ENCODE measurements at regions not wholly inside any gene's neighbourhood (a gene's known extent, or its start where the extent isn't known, plus 50 kb on each side); places are given as distances from the start of the nearest gene placed in this dataset.
A peak's percentile ranks its signal among the peaks of the same experiment; 100 is the strongest.

- Histone ChIP-seq H3K4me1 (ENCODE audit: insufficient read depth, low read length, poor library complexity, severe bottlenecking) (no peaks in the 10 kb centered on the region), H3K4me3 (ENCODE audit: low read depth, low read length, poor library complexity, severe bottlenecking) (no peak overlapping the region), H3K27me3 (replicated peaks; ENCODE audit: insufficient read depth, low read depth, low read length, poor library complexity) (no peaks in the 10 kb centered on the region), H3K36me3 (ENCODE audit: insufficient read depth, low read length, poor library complexity, severe bottlenecking) (no peaks in the 10 kb centered on the region), H3K27ac (ENCODE audit: low read depth, low read length, poor library complexity, severe bottlenecking) (no peak overlapping the region), H3K9me3 (ENCODE audit: low read depth, low read length, poor library complexity, severe bottlenecking) (no peaks in the 10 kb centered on the region)
- no peak for TF ChIP-seq CTCF (conservative IDR thresholded peaks at IDR 0.05; ENCODE audit: low read depth, low read length)
- TF ChIP-seq EZH2 (IDR thresholded peaks at IDR 0.05; ENCODE audit: borderline replicate concordance, low read depth, low read length, poor library complexity, severe bottlenecking), result no peak
- ChIA-PET CTCF (no interaction called here), POLR2A (ENCODE audit: low non-redundant PET) (no interaction called here)
- no peak for DNase-seq (ENCODE audit: low spot score)
- intact Hi-C loops (cut with micrococcal nuclease; ENCODE audit: unreplicated experiment), result no loop called here
- BruUV-seq (replicated peaks), result no TSS peak
Measured at GRCh38 chr6:8990075-8990474, 554.7 kb upstream of the SLC35B3 start.

GRCh38 chr6:8983202-8983688 lies 547.9 kb upstream of the SLC35B3 start:
- peaks cover 19% of the 10 kb centered on the region for H3K4me1 ChIP-seq (ENCODE audit: insufficient read depth, low read length, poor library complexity, severe bottlenecking)
- no peaks in the 10 kb centered on the region for H3K36me3 ChIP-seq (ENCODE audit: insufficient read depth, low read length, poor library complexity, severe bottlenecking)
- TF ChIP-seq EZH2 (IDR thresholded peaks at IDR 0.05; ENCODE audit: borderline replicate concordance, low read depth, low read length, poor library complexity, severe bottlenecking), result no peak
- peak; percentile 98 for TF ChIP-seq CTCF (conservative IDR thresholded peaks at IDR 0.05; ENCODE audit: low read depth, low read length)
- ChIA-PET POLR2A (ENCODE audit: low non-redundant PET) (no interaction called here), CTCF (interaction anchor here (0.6 to 1.2 kb wide), 5 partner anchors 10 to 1446 kb away, joined by 3 to 18 read pairs (median 6); partner anchors contain the start of gene TFAP2A)
- H3K27me3 ChIP-seq (replicated peaks; ENCODE audit: insufficient read depth, low read depth, low read length, poor library complexity), result no peaks in the 10 kb centered on the region
- H3K9me3 ChIP-seq (ENCODE audit: low read depth, low read length, poor library complexity, severe bottlenecking), result peaks cover 3% of the 10 kb centered on the region
- peak; percentile 96 for DNase-seq (ENCODE audit: low spot score)
- H3K27ac ChIP-seq (ENCODE audit: low read depth, low read length, poor library complexity, severe bottlenecking), result no peak overlapping the region
- intact Hi-C loops (cut with micrococcal nuclease; ENCODE audit: unreplicated experiment), result loop anchor here (1.0 to 10.0 kb wide), 7 partner anchors 264 to 1446 kb away; no protein-coding TSS in a partner anchor
- no TSS peak for BruUV-seq (replicated peaks)
- H3K4me3 ChIP-seq (ENCODE audit: low read depth, low read length, poor library complexity, severe bottlenecking), result no peak overlapping the region

- Histone ChIP-seq H3K27ac (ENCODE audit: low read depth, low read length, poor library complexity, severe bottlenecking) (no peak overlapping the region), H3K27me3 (replicated peaks; ENCODE audit: insufficient read depth, low read depth, low read length, poor library complexity) (no peaks in the 10 kb centered on the region), H3K36me3 (ENCODE audit: insufficient read depth, low read length, poor library complexity, severe bottlenecking) (no peaks in the 10 kb centered on the region), H3K9me3 (ENCODE audit: low read depth, low read length, poor library complexity, severe bottlenecking) (peaks cover 6% of the 10 kb centered on the region), H3K4me1 (ENCODE audit: insufficient read depth, low read length, poor library complexity, severe bottlenecking) (peaks cover 19% of the 10 kb centered on the region), H3K4me3 (ENCODE audit: low read depth, low read length, poor library complexity, severe bottlenecking) (no peak overlapping the region)
- BruUV-seq (replicated peaks), result no TSS peak
- ChIA-PET CTCF (interaction anchor here (0.9 to 1.2 kb wide), 3 partner anchors 266 to 1447 kb away, joined by 3 to 7 read pairs (median 6); partner anchors contain the start of gene TFAP2A), POLR2A (ENCODE audit: low non-redundant PET) (no interaction called here)
- TF ChIP-seq EZH2 (IDR thresholded peaks at IDR 0.05; ENCODE audit: borderline replicate concordance, low read depth, low read length, poor library complexity, severe bottlenecking) (no peak), CTCF (conservative IDR thresholded peaks at IDR 0.05; ENCODE audit: low read depth, low read length) (no peak)
- DNase-seq (ENCODE audit: low spot score), result no peak
- intact Hi-C loops (cut with micrococcal nuclease; ENCODE audit: unreplicated experiment), result loop anchor here (1.0 to 10.0 kb wide), 7 partner anchors 265 to 1447 kb away; no protein-coding TSS in a partner anchor
Measured at GRCh38 chr6:8982668-8983067, 547.3 kb upstream of the SLC35B3 start.

Data from A673 (cell line).